GM19372 (cell line): ENCODE measurements at regions not wholly inside any gene's neighbourhood (a gene's known extent, or its start where the extent isn't known, plus 50 kb on each side); places are given as distances from the start of the nearest gene placed in this dataset.

ENCODE experiments used
- ATAC-seq: cut with Tn5 transposase; IDR thresholded peaks from one replicate; pipeline ENCODE4 v1.9.1; 2021; ENCODE audit warnings: mild to moderate bottlenecking, low read depth, moderate library complexity; ENCODE audit not compliant: unreplicated experiment

GRCh38 chr10:107340326-107340725, 175.8 kb upstream of the SORCS1 start:
- ATAC-seq: no peak

GRCh38 chr10:107336061-107336460, 171.6 kb upstream of the SORCS1 start:
- no peak for ATAC-seq

- ATAC-seq: no peak
These were observed 153.1 kb upstream of the SORCS1 start for GRCh38 chr10:107317592-107317991.

GRCh38 chr10:107303203-107303602, 138.7 kb upstream of the SORCS1 start:
- ATAC-seq: no peak

DNA sequence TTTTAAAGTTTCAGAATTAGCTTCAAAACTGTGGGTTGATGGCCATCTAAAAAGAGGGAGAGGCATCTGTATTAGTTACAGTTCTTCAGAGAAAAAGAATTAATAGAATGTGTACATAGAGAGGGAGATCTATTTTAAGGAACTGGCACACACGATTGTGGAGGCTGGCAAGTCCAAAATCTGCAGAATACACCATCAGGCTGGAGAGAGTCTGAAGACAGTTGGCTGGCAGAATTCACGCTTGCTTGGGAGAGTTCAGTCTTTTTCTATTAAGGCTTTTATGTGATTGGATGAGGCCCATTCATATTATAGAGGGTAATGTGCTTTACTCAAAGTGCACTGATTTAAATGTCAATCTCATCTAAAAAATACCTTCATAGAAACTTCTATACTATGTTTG, 135.1 kb upstream of the SORCS1 start:
- no peak for ATAC-seq

DNA sequence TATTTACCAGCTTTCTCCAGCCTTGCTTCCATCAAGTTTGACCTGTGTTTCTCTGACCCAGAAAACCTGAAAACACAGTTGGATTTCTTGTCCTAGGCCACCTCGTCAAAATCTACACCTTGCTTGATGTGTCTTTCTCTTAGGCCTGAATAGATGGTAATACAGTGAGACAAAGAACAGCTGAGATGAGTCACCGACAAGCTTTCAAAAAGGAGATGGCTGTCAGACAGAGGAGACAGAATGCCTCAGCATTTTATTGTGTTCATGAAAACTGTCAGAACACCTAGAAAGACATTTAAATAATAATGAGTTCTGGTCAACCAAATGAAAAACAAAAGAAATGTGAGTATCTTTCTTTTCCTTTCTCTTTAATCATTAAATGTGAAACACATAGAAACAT, 119.7 kb upstream of the SORCS1 start:
- ATAC-seq: no peak

DNA sequence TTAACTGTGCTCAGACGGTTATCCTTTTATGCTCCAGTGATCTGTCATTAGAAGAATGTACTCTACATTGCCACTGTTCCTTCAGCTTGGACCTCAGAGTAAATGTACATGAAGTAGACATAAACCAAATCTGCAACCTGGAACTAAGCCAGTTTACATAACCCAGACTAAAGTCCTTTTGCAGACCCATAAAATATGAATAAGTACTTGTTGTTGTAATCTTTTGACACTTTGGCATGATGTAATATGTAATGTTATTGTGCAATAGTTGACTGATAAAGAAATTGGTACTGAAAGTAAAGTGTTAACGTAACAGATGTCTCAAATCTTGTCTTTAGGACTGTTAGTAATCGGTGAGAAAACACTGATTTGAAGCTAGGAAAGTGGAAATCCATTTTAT, 115.8 kb upstream of the SORCS1 start:
- ATAC-seq: no peak

DNA sequence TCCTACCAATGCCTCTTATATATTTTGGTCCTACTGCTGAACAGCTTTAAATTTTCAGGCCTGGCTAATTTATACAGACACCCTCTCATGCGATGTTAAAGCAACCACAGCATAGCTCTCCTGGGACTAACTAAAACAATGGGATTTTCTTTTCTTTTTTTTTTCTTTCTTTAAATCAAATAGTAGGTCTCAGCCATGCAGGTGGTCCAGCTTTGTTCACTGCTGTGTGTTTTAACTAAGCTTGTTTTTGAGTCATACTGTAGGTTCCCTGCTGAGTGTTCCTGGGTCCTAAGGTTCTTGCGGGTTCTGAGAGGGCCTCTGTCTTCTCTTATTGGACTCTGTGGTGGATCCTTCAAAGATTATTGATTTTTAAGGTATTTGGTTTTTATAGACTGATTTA, 113.1 kb upstream of the SORCS1 start:
- no peak for ATAC-seq

DNA sequence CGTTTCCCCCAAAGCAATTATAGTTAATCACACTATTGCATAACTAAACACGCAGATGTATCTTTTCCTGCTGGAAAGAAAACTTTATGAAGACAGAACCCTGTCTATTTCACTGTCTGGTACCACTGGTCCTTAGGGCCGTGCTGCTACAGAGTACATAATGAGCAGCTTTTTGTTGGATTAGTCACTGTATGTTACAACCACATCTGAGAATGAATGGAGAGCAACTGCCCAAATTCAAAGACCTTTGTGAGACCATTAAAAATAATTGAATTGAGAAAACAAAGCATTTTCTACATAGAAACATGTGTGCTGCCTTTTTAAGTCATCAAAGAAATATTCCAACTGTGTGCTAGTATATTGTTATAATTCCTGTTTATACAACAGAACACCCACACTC, 111.3 kb upstream of the SORCS1 start:
- ATAC-seq: no peak

DNA sequence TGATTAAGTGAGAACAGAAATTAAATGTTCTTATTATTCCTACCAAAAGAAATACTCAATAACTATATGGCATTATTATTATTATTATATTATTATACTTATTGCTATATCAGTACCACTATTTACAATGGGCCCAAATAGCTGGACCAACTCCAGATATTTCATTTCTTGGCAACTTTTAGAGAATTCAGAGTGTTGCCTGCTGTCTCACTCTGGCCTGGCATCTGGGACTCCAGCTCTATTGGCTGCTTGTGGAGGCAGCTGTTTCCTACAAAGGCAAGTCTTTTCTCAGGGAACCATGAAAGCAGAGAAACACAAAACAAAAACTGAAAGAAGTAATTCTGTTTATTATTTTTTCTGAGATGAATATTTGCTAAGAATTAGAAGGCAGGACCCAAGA, 105.1 kb upstream of the SORCS1 start:
- no peak for ATAC-seq

DNA sequence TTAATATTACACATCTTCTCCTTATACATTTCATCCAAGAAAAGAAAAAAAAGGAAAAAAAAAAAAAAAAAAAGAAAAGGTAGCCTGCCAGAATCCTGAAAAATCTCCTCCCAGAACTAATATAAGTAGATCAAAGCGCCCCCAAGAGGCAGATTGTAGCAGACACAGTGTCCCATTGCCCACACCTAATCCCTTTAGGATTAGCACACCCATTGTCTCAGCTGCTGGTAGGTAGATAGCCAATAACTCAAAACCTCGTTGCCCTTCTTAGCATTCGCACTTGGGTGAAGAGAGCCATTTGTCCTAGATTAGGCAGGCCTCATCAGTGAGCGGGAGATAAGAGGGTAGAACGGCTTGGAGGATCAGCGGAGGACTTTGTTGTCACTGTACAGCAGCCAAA, 100.2 kb upstream of the SORCS1 start:
- no peak for ATAC-seq

DNA sequence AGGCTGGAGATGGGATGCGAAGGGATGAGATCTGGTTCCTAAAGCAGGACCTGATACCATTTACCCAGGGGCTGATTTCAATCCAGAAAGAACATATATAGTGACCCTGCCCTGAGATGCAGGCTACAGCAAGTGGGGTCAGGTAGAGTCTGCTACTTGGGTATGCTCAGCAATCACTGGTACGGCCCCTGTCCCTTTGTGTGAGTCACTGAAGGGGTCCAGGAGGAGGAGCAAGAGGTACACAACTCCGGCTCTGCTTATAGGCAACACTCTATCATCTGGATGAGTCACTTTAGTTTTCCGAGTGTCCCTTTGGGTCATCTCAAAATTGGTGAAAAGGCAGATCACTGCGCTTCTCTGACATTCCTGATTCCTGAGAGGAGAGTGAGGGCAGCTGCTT, 79.6 kb upstream of the SORCS1 start:
- no peak for ATAC-seq

DNA sequence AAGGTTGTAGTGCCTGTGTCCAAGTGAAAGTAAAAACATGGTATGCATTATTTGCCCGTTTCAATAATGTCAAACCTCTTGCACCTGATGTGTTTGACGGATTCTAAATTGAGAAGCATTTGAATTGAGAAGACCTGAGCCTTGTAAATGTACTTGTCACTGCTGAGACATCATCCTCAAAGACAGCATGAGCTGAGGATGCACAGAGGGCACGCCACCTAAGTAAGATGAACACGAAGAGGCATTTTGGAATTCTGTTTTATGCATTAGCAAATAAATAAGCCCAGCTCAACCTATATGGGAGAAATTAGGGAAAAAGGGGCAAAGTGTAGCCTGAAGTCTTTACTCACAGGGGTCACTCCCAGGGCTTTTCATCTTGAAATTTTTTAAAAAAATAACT, 73.8 kb upstream of the SORCS1 start:
- ATAC-seq: no peak

- ATAC-seq: no peak
These were observed 67.5 kb upstream of the SORCS1 start for GRCh38 chr10:107232013-107232412.

DNA sequence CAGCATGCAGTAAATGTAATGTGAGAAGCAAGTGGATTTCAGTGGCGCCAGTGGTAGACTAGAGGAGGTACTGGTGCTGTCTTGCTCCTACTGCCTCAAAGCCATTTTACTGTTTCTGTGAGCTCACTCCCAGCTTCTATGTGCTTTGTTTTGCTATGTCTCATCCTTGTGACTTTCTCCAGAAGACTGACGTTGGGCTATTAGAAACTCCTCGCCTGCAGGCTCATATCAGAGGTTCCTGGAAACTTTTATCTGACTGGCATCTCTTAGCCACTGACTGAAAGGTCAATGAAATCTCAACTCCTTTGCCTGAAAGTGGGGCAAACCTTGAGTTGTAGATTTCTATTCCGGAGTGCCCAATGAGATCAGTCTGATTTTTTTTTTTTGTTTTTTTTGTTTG, 66.4 kb upstream of the SORCS1 start:
- no peak for ATAC-seq

GRCh38 chr10:107215681-107216080, 51.2 kb upstream of the SORCS1 start:
- ATAC-seq: no peak
